Vagina (tissue), 2 donors: ENCODE measurements at regions not wholly inside any gene's neighbourhood (a gene's known extent, or its start where the extent isn't known, plus 50 kb on each side); places are given as distances from the start of the nearest gene placed in this dataset.

Experiments used
- DNase-seq, 2 donors: peaks; one replicate each; pipeline ENCODE4 v3.0.0-alpha.2; 2017; ENCODE audit errors: extremely low spot score in 2 of 2
- H3K27ac ChIP-seq: fragments of 200-600 bp; sonication (generic); one replicate; pipeline ENCODE4 v1.5.1; 2019
- H3K27me3 ChIP-seq: fragments of 200-600 bp; sonication (generic); one replicate; pipeline ENCODE4 v1.5.1; 2019
- H3K36me3 ChIP-seq, 2 donors: fragments of 200-600 bp; sonication (generic); one replicate each; pipeline ENCODE4 v1.5.1; 2017 to 2019
- H3K4me1 ChIP-seq: fragments of 200-600 bp; sonication (generic); one replicate; pipeline ENCODE4 v1.5.1; 2019
- H3K4me3 ChIP-seq, 2 donors: fragments of 200-600 bp; sonication (generic); 1 replicate in 1 of 2; 2 replicates in 1 of 2; pipeline ENCODE4 v1.5.1; 2016 to 2019
- H3K9me3 ChIP-seq: fragments of 200-600 bp; sonication (generic); one replicate; pipeline ENCODE4 v1.5.1; 2019
- CTCF ChIP-seq, 3 experiments: fragments of 450-650 bp in 2 of 3; fragments of 200-600 bp in 1 of 3; sonication (generic) in 1 of 3; IDR thresholded peaks; one replicate each; pipeline ENCODE4 v1.5.1; 2017 to 2019; ENCODE audit warnings: antibody characterized with exemption in 3 of 3, mild to moderate bottlenecking in 2 of 3, moderate library complexity in 2 of 3
- POLR2A ChIP-seq, 2 donors: fragments of 450-650 bp; IDR thresholded peaks; one replicate each; pipeline ENCODE4 v1.6.1; 2017; ENCODE audit warnings: antibody characterized with exemption in 2 of 2, mild to moderate bottlenecking in 2 of 2, moderate library complexity in 2 of 2
- POLR2AphosphoS5 ChIP-seq, 2 donors: sonication (generic); formaldehyde crosslinking; IDR thresholded peaks; one replicate each; pipeline ENCODE4 v1.9.0; 2017; ENCODE audit warnings: antibody characterized with exemption in 2 of 2, mild to moderate bottlenecking in 2 of 2, low read depth in 1 of 2; ENCODE audit not compliant: insufficient read depth in 1 of 2
- intact Hi-C: fragments of 100-400 bp; cut with DNase I; formaldehyde crosslinking; loops from one replicate; pipeline ENCODE4 v1.15.1; 2023

DNA sequence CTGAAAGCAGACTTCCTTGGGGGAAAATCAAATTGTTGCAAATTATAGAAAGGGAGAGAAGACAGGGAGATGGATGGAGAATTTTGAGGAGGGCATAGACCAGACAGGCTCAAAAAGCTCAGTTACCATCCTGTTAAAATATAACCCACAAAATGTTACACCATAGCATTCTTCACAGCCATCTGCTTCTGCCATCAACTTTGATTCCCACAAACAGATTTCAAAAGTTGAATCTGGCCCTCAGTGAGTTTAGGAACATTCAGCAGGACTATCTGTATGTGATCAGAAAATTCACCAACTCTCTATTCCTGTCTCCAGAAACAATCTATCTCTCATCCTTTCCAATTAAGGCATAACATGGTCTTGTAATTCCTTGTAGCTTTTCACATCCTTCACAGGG is 159.8 kb upstream of the CCDC68 start:
- TF ChIP-seq POLR2A (IDR thresholded peaks at IDR 0.05) (no peak), POLR2AphosphoS5 (IDR thresholded peaks at IDR 0.05; ENCODE audit: insufficient read depth in 1 of 2, low read depth in 1 of 2) (no peak)
- intact Hi-C loops = no loop called here
- no peak overlapping the region for H3K4me3 ChIP-seq
- H3K36me3 ChIP-seq = no peaks in the 10 kb centered on the region
- no peak for DNase-seq
- no peaks in the 10 kb centered on the region for H3K9me3 ChIP-seq
- H3K27ac ChIP-seq = no peak overlapping the region
- peaks cover 17% of the 10 kb centered on the region for H3K4me1 ChIP-seq
- H3K27me3 ChIP-seq = no peaks in the 10 kb centered on the region

DNA sequence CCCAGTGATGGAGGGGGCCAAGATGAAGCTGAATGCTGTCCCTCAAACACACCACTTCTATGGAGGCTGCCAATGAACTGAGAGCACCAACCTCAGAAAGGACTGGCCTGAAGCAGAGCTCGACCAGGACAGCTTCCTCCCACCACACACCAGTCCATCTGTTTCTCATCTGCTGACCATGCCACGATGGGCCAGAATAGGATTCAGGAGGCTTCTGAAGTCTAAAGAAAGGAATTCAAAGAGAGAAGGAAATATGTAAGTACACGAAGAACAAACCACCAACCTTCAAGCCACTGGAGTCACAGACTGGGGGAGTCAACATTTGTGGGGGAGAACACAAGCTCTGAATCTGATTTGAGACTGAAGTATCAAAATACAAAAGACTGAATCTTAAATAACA is 157.6 kb upstream of the CCDC68 start:
- TF ChIP-seq CTCF (IDR thresholded peaks at IDR 0.05) (no peak), POLR2AphosphoS5 (IDR thresholded peaks at IDR 0.05; ENCODE audit: insufficient read depth in 1 of 2, low read depth in 1 of 2) (no peak), POLR2A (IDR thresholded peaks at IDR 0.05) (no peak)
- no peaks in the 10 kb centered on the region for H3K27me3 ChIP-seq
- no peak for DNase-seq
- H3K9me3 ChIP-seq = no peaks in the 10 kb centered on the region
- no peaks in the 10 kb centered on the region for H3K36me3 ChIP-seq
- peak overlapping the region; percentile 53 for H3K27ac ChIP-seq
- intact Hi-C loops = no loop called here
- peaks cover 15% of the 10 kb centered on the region for H3K4me1 ChIP-seq
- no peak overlapping the region for H3K4me3 ChIP-seq

- DNase-seq = no peak
- Histone ChIP-seq H3K27me3 (no peaks in the 10 kb centered on the region), H3K4me3 (no peak overlapping the region), H3K36me3 (no peaks in the 10 kb centered on the region), H3K27ac (peak overlapping the region; percentile 53), H3K9me3 (no peaks in the 10 kb centered on the region), H3K4me1 (peaks cover 15% of the 10 kb centered on the region)
- intact Hi-C loops = no loop called here
- no peak for TF ChIP-seq CTCF (IDR thresholded peaks at IDR 0.05)
- TF ChIP-seq POLR2A (IDR thresholded peaks at IDR 0.05) = no peak
- no peak for TF ChIP-seq POLR2AphosphoS5 (IDR thresholded peaks at IDR 0.05; ENCODE audit: insufficient read depth in 1 of 2, low read depth in 1 of 2)
Measured at GRCh38 chr18:55115606-55116005, 156.3 kb upstream of the CCDC68 start.

DNA sequence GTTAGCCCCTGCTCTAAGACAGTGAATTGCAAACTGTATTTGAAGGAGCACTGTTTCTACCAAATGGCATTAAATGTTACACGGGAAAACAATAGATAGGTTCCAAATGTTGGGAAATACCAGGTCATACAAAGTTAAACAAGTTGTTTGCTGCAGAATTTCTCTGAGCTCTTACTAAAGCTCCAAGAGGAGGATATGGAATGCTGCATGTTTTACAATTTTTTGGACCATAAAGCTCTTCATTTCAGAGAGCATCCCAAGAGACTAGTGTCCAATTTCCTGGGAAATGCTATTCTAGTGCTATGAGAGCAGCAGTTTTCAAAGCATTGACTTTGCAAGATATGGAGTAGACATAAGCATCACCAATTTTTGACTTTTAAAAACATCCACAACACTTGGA is 155.6 kb upstream of the CCDC68 start:
- Histone ChIP-seq H3K27me3 (no peaks in the 10 kb centered on the region), H3K4me1 (peaks cover 15% of the 10 kb centered on the region), H3K9me3 (no peaks in the 10 kb centered on the region), H3K36me3 (no peaks in the 10 kb centered on the region), H3K4me3 (no peak overlapping the region), H3K27ac (peak overlapping the region; percentile 53)
- no peak for DNase-seq
- intact Hi-C loops = no loop called here
- no peak for TF ChIP-seq POLR2AphosphoS5 (IDR thresholded peaks at IDR 0.05; ENCODE audit: insufficient read depth in 1 of 2, low read depth in 1 of 2)
- TF ChIP-seq POLR2A (IDR thresholded peaks at IDR 0.05) = no peak
- TF ChIP-seq CTCF (IDR thresholded peaks at IDR 0.05) = no peak

DNA sequence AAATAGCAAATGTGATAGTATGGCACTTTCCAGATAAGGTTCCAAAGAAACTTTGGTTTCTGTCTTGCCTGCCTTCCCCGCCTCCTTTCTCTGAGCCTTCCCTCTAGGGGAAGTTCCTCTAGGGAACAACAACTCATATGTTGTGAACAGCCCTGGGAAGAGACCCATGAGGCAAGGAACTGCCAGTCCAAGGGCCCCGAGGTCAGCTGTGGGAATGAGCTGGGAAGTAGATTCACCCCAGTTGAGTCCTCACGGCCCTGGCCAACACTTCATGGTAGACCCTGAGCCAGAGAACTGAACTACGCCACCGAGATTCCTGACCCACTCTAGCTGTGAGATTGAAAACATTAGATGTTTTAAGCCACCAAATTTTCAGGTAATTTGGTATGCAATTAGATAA is 154.5 kb upstream of the CCDC68 start:
- TF ChIP-seq POLR2A (IDR thresholded peaks at IDR 0.05) (no peak), CTCF (IDR thresholded peaks at IDR 0.05) (no peak), POLR2AphosphoS5 (IDR thresholded peaks at IDR 0.05; ENCODE audit: insufficient read depth in 1 of 2, low read depth in 1 of 2) (no peak)
- H3K4me3 ChIP-seq = no peak overlapping the region
- no peaks in the 10 kb centered on the region for H3K27me3 ChIP-seq
- DNase-seq = no peak
- H3K4me1 ChIP-seq = peaks cover 15% of the 10 kb centered on the region
- H3K27ac ChIP-seq = peak overlapping the region; percentile 44
- no peaks in the 10 kb centered on the region for H3K9me3 ChIP-seq
- H3K36me3 ChIP-seq = no peaks in the 10 kb centered on the region
- intact Hi-C loops = no loop called here

- H3K27ac ChIP-seq = no peak overlapping the region
- TF ChIP-seq POLR2AphosphoS5 (IDR thresholded peaks at IDR 0.05; ENCODE audit: insufficient read depth in 1 of 2, low read depth in 1 of 2) = no peak
- no peak for TF ChIP-seq POLR2A (IDR thresholded peaks at IDR 0.05)
- TF ChIP-seq CTCF (IDR thresholded peaks at IDR 0.05) = no peak
- no peak for DNase-seq
- H3K27me3 ChIP-seq = no peaks in the 10 kb centered on the region
- no peaks in the 10 kb centered on the region for H3K36me3 ChIP-seq
- peaks cover 6% of the 10 kb centered on the region for H3K4me1 ChIP-seq
- no peak overlapping the region for H3K4me3 ChIP-seq
- no peaks in the 10 kb centered on the region for H3K9me3 ChIP-seq
- intact Hi-C loops = no loop called here
Measured at GRCh38 chr18:55111271-55111670, 152.0 kb upstream of the CCDC68 start.
